Upper lobe of left lung (tissue), 6 donors: ENCODE measurements at regions not wholly inside any gene's neighbourhood (a gene's known extent, or its start where the extent isn't known, plus 50 kb on each side); places are given as distances from the start of the nearest gene placed in this dataset.

Experiments
- ATAC-seq, 2 donors: fragments of 200-7000 bp; cut with Tn5 transposase; one replicate each; pipeline ENCODE4 v1.9.1; 2022; ENCODE audit warnings: mild to moderate bottlenecking in 2 of 2, moderate library complexity in 2 of 2; ENCODE audit not compliant: low FRiP score in 2 of 2
- DNase-seq, 2 donors: peaks; one replicate each; pipeline ENCODE4 v3.0.0-alpha.2; 2019 to 2020
- H3K27ac ChIP-seq, 4 donors: fragments of 200-600 bp; sonication (generic); one replicate each; pipeline ENCODE4 v1.5.1; 2016 to 2019
- H3K27me3 ChIP-seq, 4 donors: fragments of 200-600 bp; sonication (generic); one replicate each; pipeline ENCODE4 v1.5.1; 2017 to 2019
- H3K36me3 ChIP-seq, 4 donors: fragments of 200-600 bp; sonication (generic); one replicate each; pipeline ENCODE4 v1.5.1; 2016 to 2019
- H3K4me1 ChIP-seq, 4 donors: fragments of 200-600 bp; sonication (generic); one replicate each; pipeline ENCODE4 v1.5.1; 2018 to 2019
- H3K4me3 ChIP-seq, 4 donors: fragments of 200-600 bp; sonication (generic); one replicate each; pipeline ENCODE4 v1.5.1; 2017 to 2019; ENCODE audit warnings: mild to moderate bottlenecking in 2 of 4, moderate library complexity in 1 of 4
- H3K9me3 ChIP-seq, 4 donors: fragments of 200-600 bp; sonication (generic); one replicate each; pipeline ENCODE4 v1.5.1; 2018 to 2019
- EP300 ChIP-seq, 4 donors: sonication (generic); formaldehyde crosslinking; IDR thresholded peaks; one replicate each; pipeline ENCODE4 v1.5.1; 2017; ENCODE audit warnings: antibody characterized with exemption in 4 of 4, control low read depth in 2 of 4
- POLR2A ChIP-seq, 4 donors: fragments of 450-650 bp; IDR thresholded peaks; one replicate each; pipeline ENCODE4 v1.5.1; 2016 to 2017; ENCODE audit warnings: antibody characterized with exemption in 4 of 4, mild to moderate bottlenecking in 2 of 4
- POLR2AphosphoS5 ChIP-seq, 2 donors: sonication (generic); formaldehyde crosslinking; IDR thresholded peaks; one replicate each; pipeline ENCODE4 v1.5.1; 2017; ENCODE audit warnings: antibody characterized with exemption in 2 of 2
- WGBS, 2 donors: methylation state at CpG; one replicate each; pipeline ENCODE4 v1.1.5; 2017 to 2018; 5-methylcytosine and 5-hydroxymethylcytosine counted together
- TF ChIP-seq, protein P1 (sequence below), 6 experiments: fragments of 450-650 bp in 4 of 6; fragments of 200-600 bp in 2 of 6; sonication (generic) in 2 of 6; IDR thresholded peaks; one replicate each; pipeline ENCODE4 v1.5.1; 2016 to 2019; ENCODE audit warnings: antibody characterized with exemption in 6 of 6
- donor health status: DM: no; HTN: no; CAD: no; lungs with moderate emphysema.
- donor health status: DM: no; HTN: yes; CAD: no; lungs with severe emphysema.

DNA sequence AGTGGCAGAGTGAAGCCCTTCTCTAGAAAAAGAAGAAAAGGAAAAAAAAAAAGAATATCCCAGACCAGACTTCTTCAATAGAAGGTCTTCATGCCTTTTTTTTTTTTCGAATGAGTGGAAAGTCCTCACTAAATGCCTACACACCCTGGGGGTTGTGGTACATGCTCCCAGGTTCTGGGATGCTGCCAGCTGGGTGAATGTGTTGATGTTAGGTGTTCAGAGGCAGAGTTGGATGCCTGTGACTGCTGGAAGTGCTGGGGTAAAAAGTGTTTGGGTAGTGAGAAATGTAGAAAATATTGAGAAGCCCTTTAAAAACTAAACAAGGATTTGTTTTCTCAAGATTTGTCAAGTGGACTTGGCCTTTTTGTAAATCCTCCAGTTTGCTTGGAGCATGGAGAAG, 318.6 kb downstream of the SLC4A3 start:
- H3K9me3 ChIP-seq: no peaks in the 10 kb centered on the region
- DNase-seq (no peak), ATAC-seq (no peak)
- H3K36me3 ChIP-seq: no peaks in the 10 kb centered on the region
- TF ChIP-seq, protein P1, sequence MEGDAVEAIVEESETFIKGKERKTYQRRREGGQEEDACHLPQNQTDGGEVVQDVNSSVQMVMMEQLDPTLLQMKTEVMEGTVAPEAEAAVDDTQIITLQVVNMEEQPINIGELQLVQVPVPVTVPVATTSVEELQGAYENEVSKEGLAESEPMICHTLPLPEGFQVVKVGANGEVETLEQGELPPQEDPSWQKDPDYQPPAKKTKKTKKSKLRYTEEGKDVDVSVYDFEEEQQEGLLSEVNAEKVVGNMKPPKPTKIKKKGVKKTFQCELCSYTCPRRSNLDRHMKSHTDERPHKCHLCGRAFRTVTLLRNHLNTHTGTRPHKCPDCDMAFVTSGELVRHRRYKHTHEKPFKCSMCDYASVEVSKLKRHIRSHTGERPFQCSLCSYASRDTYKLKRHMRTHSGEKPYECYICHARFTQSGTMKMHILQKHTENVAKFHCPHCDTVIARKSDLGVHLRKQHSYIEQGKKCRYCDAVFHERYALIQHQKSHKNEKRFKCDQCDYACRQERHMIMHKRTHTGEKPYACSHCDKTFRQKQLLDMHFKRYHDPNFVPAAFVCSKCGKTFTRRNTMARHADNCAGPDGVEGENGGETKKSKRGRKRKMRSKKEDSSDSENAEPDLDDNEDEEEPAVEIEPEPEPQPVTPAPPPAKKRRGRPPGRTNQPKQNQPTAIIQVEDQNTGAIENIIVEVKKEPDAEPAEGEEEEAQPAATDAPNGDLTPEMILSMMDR (IDR thresholded peaks at IDR 0.05): no peak
- no peak for TF ChIP-seq POLR2A (IDR thresholded peaks at IDR 0.05)
- no peak for TF ChIP-seq EP300 (IDR thresholded peaks at IDR 0.05)
- TF ChIP-seq POLR2AphosphoS5 (IDR thresholded peaks at IDR 0.05): no peak
- H3K27me3 ChIP-seq: no peaks in the 10 kb centered on the region
- H3K27ac ChIP-seq: no peak overlapping the region
- WGBS, 2 donors: 61 to 63% methylated on average over 1 of the region's 1 CpG
- no peaks in the 10 kb centered on the region for H3K4me1 ChIP-seq
- no peak overlapping the region for H3K4me3 ChIP-seq

DNA sequence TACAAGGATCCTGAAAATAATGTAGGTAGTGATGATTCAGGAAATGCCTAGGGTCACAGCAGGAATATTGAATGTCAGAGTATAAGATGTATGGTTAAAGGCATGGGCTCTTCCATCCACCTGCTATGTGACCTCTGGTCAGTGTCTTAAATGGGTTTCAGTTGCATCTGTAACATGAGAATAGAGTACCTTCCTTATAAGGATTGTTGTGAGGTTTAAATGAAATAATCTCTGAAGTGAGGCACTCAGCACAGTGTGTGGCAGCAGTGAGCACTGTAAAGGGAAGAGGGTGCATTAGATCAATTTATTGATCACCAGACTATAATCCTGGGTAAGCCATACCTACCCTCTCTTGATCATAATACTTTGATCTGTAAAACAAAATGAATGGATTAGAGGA, 319.1 kb downstream of the SLC4A3 start:
- H3K27ac ChIP-seq: no peak overlapping the region
- TF ChIP-seq EP300 (IDR thresholded peaks at IDR 0.05): no peak
- TF ChIP-seq POLR2AphosphoS5 (IDR thresholded peaks at IDR 0.05): no peak
- TF ChIP-seq, protein P1 (IDR thresholded peaks at IDR 0.05): no peak
- TF ChIP-seq POLR2A (IDR thresholded peaks at IDR 0.05): no peak

DNA sequence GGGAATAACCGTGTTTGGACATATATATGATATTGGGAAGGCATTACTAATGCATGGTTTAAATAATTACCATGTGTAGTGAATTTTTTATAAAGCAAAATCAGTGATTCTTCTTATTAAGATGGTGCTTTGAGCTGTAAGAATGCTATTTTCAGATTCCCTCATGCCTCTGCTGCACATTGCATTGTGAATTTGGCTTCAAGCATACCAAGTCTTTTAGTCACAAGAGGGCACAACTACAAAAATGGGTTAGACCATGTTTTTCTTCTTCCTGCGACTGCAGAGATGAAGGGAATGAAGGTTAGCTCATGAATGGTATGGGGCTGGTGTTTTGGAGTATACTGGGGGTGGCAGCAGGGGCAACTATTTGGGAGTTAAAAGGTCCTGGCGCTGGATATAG, 320.1 kb downstream of the SLC4A3 start:
- TF ChIP-seq POLR2AphosphoS5 (IDR thresholded peaks at IDR 0.05) (no peak), EP300 (IDR thresholded peaks at IDR 0.05) (no peak), POLR2A (IDR thresholded peaks at IDR 0.05) (no peak)
- TF ChIP-seq, protein P1 (IDR thresholded peaks at IDR 0.05): no peak
- H3K27ac ChIP-seq: no peak overlapping the region

More for the DNA sequence above, 319.1 kb downstream of the SLC4A3 start:
- Histone ChIP-seq H3K36me3 (no peaks in the 10 kb centered on the region), H3K27me3 (no peaks in the 10 kb centered on the region), H3K9me3 (no peaks in the 10 kb centered on the region), H3K4me3 (no peak overlapping the region), H3K4me1 (no peaks in the 10 kb centered on the region)
- ATAC-seq: no peak
- no peak for DNase-seq

DNA sequence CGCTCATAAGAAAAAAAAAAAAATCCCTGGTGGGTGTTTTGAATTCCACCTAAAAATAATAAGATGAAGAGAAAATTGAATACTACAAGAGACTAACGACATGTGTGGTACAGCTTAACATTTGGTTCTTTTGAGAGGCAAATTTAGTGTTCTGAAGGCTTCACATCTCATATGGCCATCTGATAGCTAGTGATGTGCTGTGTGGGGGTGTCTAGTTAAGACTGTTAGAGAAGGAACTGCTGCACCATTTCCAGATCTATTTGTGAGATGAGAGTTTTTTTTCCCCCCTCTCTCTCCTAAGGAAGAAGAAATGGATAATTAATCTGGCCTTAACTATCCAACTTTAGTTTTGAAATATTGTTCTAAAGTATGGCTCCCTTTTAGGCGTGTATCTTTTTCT, 321.6 kb downstream of the SLC4A3 start:
- ATAC-seq: no peak
- WGBS, 2 donors: 82% methylated on average over 3 of the region's 3 CpGs
- no peaks in the 10 kb centered on the region for H3K36me3 ChIP-seq

More for the DNA sequence above, 320.1 kb downstream of the SLC4A3 start:
- WGBS, 2 donors: 82 to 83% methylated on average over 3 of the region's 3 CpGs
- ATAC-seq (no peak), DNase-seq (no peak)
- Histone ChIP-seq H3K4me3 (no peak overlapping the region), H3K4me1 (no peaks in the 10 kb centered on the region), H3K9me3 (no peaks in the 10 kb centered on the region), H3K27me3 (no peaks in the 10 kb centered on the region), H3K36me3 (no peaks in the 10 kb centered on the region)

DNA sequence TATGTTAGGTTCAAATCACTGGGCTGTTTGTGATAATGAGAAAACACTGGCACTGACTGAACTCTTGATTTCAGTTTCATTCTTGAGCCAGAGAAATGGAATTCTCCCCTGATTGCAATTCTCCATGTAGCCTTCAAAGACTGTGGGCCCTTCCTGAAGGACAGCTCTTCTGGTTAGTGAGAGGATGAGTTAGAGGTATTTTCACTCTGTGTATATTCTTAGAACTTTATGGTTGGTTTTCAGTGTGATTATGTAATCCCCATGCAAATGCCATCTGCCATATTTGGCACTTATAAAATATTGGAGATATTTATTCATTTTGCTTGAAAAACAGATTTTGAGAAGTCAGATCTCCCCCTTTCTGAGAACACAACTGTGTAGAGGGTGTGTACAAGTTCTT, 323.7 kb downstream of the SLC4A3 start:
- no peaks in the 10 kb centered on the region for H3K4me1 ChIP-seq
- ATAC-seq (no peak), DNase-seq (no peak)
- no peaks in the 10 kb centered on the region for H3K9me3 ChIP-seq
- no peaks in the 10 kb centered on the region for H3K27me3 ChIP-seq
- TF ChIP-seq EP300 (IDR thresholded peaks at IDR 0.05) (no peak), POLR2AphosphoS5 (IDR thresholded peaks at IDR 0.05) (no peak), POLR2A (IDR thresholded peaks at IDR 0.05) (no peak)
- TF ChIP-seq, protein P1 (IDR thresholded peaks at IDR 0.05): no peak
- no peaks in the 10 kb centered on the region for H3K36me3 ChIP-seq
- no peak overlapping the region for H3K27ac ChIP-seq
- H3K4me3 ChIP-seq: no peak overlapping the region

More for the DNA sequence above, 321.6 kb downstream of the SLC4A3 start:
- no peak overlapping the region for H3K4me3 ChIP-seq
- DNase-seq: no peak
- H3K4me1 ChIP-seq: no peaks in the 10 kb centered on the region
- TF ChIP-seq, protein P1 (IDR thresholded peaks at IDR 0.05): no peak
- TF ChIP-seq POLR2AphosphoS5 (IDR thresholded peaks at IDR 0.05): no peak
- no peaks in the 10 kb centered on the region for H3K27me3 ChIP-seq
- H3K9me3 ChIP-seq: no peaks in the 10 kb centered on the region
- H3K27ac ChIP-seq: no peak overlapping the region
